HG03558 (cell line): ENCODE measurements at regions not wholly inside any gene's neighbourhood (a gene's known extent, or its start where the extent isn't known, plus 50 kb on each side); places are given as distances from the start of the nearest gene placed in this dataset.
"Not testable (repeated sequence)": the region's sequence is repeated elsewhere in the genome, so short reads cannot be mapped to it uniquely, and the experiment has no call there.

Source experiments
- ATAC-seq: cut with Tn5 transposase; IDR thresholded peaks from one replicate; pipeline ENCODE4 v1.9.1; 2021; ENCODE audit warnings: moderate number of reproducible peaks; ENCODE audit not compliant: unreplicated experiment; ENCODE audit errors: extremely low read depth

DNA sequence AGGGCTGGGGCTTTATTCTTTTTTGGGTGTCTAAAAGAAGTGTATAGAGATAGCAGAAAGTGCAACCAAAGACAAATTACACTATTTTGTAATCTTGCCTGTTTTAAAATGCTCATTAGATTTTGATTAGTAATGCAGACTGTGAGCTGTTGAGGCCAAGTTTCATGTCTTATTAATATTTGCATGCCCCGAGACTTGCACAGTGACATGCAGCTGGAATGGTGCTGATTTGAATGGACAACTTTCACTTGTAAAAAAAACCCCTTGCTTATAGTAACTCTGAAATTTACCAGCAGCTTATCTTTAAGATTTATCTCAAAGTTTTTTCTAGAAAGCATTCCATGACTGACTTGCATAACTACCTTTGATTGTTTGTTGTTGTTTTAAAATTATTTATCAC, 835.1 kb upstream of the IGFBP7 start:
- ATAC-seq, result no peak

DNA sequence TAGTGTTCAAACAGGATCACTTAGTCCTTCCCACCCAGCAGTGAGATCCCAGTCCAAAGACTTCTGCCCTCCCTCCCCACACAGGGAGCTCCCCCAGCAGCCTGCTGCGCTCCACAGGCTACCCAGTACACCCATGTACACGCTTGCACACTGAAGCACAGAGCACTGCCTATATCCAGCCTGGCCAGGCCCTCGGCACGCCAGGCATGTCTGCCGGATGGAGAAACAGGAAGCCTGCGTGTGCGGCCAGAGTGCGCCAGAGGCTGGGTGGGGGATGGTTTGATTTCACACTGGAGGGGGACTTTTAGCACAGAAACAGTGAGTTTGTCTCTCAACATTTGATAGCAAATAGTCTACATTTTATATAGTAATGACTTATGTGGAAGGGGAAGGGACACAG, 833.5 kb upstream of the IGFBP7 start:
- no peak for ATAC-seq

DNA sequence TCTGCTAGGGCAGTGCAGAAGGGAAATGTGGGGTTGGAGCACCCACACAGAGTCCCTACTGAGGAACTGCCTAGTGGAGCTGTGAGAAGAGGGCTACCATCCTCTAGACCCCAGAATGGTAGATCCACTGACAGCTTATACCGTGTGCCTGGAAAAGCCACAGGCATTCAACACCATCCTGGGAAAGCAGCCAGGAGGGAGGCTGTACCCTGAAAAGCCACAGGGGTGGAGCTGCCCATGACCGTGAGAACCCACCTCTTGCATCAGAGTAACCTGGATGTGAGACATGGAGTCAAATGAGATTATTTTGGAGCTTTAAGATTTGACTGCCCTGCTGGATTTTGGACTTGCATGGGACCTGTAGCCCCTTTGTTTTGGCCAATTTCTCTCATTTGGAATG, 827.1 kb upstream of the IGFBP7 start:
- not testable (repeated sequence) for ATAC-seq

DNA sequence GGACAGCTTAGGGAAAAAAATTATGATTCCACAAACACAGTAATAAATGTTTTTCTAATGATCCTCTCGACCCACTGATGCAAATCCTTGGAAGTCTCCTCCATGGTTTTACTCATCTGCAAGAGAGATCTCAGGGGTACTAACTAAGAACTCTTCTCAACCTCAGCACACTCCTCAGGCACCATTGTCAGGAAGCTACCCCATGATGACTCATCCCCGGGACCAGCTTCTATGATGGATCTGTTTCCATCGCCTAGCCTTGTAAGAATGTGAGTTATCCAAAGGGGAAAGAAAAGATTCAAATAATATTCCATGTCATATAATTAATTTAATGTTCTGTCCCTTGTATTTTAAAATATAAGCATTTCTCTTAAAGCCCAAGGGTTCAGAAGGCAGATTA, 816.1 kb upstream of the IGFBP7 start:
- no peak for ATAC-seq

DNA sequence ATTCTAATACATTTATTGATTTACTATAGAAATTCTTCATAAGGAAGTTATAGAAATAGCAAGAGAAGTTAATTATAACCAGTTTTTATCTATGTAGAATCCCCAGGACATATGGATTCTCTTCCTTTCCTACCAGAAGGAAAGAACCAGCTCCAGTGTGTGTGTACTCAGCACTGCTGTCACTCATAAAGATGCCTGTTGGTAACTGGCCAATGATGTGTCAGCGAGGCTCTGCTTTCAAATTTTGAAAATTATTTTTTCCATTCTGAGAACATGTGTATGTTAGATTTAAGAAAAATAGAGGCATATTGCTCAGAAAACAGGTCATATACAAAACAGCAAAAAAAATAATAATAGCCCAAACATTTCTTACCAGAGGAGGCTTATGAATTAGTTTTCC, 814.8 kb upstream of the IGFBP7 start:
- no peak for ATAC-seq

DNA sequence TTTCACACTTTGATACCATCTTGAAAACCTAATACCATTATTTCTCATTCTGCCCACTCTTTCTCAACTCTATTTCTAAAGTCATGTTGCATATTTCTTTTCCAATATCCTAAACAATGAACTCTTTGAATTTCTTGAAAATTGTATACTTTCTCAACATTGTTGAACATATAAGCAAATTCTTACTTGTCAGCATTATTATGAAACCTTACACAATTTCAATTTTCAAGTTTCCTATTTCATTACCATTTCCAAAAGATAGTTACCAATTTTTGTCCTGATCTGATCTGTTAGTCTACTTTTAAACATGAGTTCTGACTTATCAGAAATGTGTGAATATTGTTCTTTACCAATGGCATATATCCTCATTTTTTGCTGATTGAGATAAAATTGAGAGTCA, 806.3 kb upstream of the IGFBP7 start:
- ATAC-seq, result no peak

DNA sequence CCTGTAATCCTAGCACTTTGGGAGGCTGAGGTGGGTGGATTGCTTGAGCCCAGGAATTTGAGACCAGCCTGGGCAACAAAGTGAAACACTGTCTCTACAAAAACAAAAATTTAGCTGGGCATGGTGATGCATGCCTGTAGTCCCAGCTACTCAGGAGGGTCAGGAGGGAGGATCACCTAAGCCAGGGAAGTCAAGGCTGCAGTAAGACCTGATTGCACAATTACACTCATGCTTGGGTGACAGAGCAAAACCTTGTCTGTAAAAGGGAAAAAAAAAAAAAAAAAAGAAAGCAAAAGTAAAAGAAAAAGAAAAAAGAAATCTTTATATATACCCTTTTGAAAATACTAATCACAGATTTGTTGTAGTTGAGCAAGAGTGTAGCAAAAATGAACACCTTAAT, 801.0 kb upstream of the IGFBP7 start:
- ATAC-seq, result no peak

DNA sequence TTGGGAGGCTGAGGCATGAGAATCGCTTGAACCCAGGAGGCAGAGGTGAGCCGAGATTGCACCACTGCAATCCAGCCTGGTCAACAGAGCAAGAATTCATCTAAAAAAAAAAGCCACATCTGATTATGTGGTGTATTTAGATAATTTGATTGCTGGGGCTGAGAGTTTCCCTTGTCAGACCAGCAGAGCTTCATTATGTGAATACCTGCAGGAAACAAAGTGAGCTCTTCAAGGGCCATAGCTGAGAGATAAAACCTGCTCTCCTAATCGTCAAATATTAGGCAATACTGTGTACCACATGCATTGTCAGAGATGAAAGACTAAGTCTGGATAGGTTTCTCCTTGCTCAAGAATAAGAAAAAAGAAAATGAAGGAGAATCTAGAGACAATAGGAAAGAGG, 800.0 kb upstream of the IGFBP7 start:
- ATAC-seq, result no peak

DNA sequence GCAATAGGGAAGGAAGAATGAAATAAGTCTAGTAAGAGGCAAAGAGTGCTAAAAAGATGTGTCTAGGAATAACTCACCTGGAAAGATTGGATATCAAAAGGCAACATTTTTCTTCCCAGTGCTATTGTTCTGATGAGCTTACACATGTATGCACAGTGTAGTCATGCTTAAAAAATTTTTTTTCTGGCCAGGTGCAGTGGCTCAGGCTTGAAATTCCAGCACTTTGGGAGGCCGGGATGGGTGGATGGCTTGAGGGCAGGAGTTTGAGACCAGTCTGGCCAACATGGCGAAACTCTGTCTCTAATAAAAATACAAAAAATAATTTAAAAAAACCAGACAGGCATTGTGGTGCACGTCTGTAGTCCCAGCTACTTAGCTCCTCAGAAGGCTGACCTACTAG, 795.8 kb upstream of the IGFBP7 start:
- ATAC-seq, result no peak

DNA sequence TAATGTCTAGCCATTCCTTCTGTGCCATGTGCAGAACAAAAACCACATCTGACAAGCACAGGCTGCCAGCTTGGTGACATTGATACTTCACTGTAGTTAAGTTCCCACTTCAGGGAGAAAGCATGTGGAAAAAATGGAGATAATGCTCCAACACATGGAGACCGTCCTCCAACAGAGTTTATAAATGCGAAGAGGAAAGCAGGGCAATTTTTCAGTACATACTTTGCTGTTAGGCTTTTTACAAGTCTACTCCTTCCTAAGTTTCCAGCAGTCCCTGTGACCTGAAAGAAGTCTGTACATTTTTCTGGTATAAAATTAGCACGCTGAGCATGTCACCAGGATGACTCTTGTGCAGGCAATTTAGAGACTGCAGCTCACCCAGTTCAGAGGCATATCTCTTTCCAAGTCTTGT, 766.9 kb upstream of the IGFBP7 start:
- no peak for ATAC-seq

DNA sequence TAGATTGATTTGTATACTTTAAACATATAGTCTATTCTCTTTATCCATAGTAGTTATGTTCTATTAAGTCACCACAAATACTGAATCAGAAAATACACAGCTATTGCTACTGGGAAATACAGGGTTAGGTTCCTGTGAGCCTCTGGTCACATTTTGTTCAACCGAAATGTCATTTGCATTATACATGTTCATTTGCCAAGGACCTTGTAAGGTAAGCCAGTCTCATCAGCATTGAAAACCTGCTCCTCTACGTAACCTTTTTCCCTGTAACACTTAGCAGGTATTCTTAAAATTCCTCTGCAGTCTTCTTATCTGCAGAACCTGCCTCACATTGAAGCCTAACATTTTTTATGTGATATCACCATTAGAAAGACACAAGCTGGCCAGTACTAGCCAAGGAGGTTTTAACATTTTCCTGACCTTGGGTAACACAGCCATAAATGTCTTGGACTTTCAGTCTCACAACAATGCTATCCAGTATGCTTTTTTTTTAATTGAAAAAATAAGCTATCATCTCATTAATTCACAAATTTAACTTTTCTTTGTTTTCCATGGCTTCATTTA, 765.7 kb upstream of the IGFBP7 start:
- ATAC-seq, result no peak

DNA sequence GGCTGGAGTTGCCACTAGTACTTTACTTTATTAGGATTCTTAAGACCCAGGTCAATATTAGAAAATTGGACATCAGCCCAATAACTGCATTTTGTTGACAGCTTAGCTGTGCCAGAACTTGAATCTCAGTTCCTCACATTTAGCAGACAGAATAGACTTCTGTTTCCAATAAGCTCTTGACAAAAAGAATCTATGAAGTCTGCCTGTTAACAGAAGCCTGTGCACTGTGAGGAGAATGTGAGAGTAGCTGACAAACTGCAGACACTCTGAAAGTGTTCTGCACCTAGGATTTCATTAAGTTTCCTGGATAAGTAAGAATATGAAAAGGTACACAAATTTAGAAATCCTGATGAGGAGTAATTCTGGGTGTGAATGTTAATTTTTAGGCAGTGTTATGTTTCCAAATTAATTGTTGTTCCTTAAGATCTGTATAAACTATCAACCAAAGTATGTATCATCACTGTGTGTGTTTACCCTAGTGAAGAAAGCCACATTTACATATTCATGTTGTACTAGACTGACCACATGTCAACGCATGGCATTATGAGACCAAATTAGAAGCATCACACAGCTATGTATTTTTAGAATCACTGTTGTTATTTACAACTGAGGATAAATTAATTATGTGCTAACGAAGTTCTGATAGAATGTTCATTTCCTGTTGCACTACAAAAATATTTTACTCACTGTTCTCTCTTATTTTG, 756.4 kb upstream of the IGFBP7 start:
- no peak for ATAC-seq

DNA sequence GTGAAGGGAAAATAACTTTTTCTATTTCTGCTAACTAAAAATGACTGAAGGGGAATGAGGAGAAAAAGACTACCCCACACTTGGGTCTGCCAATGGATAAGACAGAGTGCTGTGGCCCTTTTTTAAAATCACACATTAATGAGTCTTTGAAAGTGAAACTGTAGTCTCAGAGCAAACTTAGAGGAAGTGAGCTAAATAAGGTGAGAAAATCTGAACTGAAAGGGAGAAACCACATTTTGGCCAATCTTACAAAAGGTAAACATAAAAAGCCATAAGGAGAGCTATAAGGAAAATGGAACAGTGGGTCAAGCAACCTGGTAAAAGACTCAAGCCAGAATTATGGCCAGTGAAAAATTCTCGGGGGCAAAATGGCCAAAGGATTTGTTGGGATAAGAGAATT, 755.1 kb upstream of the IGFBP7 start:
- ATAC-seq, result peak; percentile 80

DNA sequence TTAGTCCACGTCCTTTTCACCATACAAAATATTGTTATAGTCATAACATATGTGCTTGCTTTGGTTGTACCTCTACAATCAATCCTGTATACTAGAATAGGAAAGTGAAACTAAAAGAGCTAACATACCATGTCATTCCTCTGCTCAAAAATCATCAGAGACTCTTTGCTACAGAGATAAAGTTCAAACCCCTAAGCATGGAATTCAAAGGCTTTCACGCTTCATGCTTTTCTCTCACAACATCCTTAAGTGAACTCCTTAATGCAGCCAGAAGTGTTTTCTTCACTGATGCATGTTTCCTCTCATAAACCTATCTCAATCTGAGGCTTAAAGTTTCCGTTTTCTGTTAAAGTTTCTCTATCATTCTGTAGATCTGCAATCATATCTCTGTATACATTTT, 744.6 kb upstream of the IGFBP7 start:
- ATAC-seq, result no peak

DNA sequence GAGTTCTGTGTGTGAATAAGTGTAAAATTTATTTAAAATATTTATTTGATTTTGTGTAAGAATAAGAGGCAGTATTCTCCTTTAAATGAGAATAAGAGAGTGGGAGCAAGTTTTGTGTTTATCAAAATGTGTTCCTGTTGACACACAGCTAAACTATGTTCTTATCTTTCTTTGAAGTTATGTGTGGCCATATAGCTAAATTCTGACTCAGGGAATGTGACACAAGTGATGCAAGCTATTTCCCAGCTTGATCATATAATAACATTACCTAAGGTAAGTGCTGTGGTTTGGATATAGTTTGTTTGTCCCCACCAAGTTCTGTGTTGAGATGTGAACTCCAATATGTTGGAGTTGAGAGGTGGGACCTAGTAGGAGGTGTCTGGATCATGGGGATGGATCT, 740.0 kb upstream of the IGFBP7 start:
- ATAC-seq, result no peak

DNA sequence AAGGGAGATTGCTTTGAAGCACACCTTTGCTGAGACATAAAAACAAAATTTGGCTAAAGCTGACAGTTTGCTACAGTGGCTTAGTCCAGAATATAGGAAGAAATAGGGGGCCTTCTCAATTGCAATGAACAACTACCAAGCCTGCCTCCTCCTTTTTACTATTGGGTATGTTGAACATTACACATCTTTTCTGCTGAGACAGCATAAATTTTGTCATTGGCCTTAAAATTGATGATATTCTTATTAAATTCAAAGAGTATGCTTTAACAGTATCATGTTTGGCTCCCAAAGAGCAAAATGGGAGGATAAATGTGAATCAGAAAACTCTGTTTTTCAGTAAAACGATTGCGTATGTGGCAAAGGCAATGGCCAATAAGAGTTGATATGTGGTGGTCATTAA, 721.9 kb upstream of the IGFBP7 start:
- no peak for ATAC-seq

DNA sequence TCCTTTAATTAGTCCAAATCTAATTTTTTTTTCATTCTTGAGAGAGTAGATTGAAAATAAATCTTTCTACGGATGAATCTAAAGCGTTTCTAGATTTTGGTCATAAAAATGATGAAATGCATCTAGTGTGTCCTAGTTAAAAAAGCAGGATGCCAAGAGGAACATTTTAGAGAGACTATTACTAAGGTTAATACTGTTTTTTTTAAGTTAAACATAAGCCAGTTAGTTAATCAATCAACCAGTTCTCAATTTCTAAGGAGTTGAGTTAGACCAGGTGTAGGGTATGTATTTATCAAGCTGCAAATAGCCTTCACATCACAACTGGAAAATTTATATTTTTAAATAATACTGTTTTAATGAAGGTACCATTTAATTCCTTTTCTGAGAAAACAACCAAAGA, 679.5 kb upstream of the IGFBP7 start:
- ATAC-seq, result no peak

DNA sequence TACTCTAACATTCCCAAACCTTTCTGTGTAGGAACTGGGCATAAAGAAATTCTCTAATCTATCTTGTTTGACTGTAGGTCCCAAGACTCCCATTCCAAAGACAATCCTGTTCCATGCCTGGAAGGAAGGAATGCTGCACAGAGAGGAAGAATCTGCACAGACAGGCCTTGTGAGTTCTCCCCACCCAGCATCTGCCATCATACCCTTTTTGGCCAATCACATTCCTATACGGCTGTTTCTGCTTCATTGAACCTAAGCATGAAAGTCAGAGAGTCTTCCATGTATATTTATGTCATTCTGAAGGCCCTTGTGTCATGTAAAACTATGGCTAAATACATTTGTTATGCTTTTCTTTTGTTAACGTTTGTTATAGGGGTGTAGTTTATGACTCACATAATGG, 667.7 kb upstream of the IGFBP7 start:
- ATAC-seq, result no peak

DNA sequence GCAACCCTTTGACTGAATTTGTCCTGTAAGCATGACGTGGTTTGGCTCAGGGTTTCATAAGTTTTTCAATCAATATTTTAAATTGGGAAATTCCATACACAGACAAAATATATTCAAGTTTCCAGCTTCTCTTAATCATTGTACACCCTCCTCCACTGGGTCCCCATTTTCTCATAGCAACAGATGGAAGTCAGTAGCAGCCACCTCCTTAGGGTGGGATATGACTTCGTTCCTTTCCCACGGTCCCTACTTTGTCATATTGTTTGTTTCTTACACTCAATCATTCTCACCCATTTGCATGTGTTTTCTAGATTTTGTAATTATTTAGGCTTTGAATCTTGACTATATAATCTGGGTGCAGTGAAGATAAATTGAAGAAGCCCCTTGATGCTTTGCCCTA, 664.5 kb upstream of the IGFBP7 start:
- ATAC-seq, result no peak

DNA sequence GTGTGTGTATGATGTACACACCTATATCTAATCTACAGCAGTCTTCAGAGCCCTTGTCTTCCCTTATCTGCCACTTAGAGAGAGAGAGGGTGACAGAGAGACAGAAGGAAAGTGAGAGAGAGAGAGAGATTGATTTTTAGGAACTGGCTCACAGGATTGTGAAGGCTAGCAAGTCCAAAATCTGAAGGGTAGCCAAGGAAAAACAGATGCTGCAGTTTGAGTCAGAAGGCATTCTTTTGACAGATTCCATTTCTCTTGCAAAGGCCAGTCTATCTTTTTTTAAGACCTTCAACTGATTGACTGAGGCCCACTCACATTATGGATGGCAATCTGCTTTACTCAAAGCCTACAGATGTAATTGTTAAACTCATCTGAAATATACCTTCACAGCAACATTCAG, 664.0 kb upstream of the IGFBP7 start:
- ATAC-seq, result no peak

DNA sequence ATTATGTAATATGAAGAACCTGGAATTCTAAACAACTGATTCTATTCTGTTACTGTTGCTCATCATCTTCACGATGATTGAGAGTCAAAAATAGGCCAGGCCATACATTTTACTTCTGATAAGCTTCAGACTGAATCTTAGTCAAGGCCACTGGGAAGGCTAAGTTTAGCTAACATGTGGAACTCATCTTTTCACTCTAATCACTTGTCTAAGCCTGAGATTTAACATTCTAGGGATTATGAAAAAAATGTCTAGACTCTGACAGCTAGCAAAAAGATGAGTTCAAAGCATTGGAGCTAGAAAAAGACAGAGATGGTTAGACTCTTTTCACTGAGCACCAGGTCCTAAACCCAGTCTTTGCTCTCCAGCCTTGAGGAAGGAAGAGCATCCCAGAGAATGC, 656.2 kb upstream of the IGFBP7 start:
- no peak for ATAC-seq

DNA sequence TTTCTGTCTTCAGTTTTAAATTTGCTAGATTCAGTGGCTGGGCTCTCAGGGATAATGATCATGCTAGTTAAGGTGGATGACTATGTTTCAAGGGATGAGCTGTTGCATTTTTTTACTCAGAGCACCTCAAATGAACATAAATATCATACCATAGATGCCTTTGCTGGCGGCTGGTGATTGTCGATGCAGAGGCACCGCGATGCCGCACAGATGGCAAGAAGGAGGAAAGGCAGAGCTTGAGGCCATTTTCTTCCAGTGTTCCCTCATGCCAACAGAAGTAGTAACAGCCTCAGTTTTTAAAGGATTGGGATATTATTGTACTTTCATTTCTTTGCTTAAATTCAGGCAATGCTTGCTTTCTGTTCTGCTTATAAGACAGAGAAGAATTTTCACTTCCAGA, 654.7 kb upstream of the IGFBP7 start:
- ATAC-seq, result no peak

DNA sequence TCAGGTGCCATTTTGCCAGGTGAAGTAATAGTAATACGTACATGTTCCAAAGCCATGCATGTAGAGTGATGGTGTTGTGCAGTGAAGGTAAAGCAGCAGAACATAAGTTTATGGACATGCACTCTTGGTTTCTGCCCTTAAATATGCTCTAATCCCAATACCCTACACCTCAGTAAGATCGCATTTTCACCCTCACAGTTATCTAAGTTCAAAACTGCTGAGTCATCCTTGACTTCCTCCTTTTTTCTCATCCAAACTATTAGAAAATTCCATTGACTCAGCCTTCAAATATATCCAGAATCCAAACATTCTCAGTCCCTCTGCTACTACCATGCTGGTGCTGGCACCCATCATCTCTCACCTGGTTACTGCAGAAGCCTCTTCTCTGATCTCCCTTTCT, 652.9 kb upstream of the IGFBP7 start:
- no peak for ATAC-seq
